NCI-H2029 treated with DMSO at 0.1 percent for 48 hours (cell line): ENCODE measurements at regions not wholly inside any gene's neighbourhood (a gene's known extent, or its start where the extent isn't known, plus 50 kb on each side); places are given as distances from the start of the nearest gene placed in this dataset.
"Not testable (repeated sequence)": the region's sequence is repeated elsewhere in the genome, so short reads cannot be mapped to it uniquely, and the experiment has no call there.

Experiments
- DNase-seq: peaks from one replicate; lab custom pipeline; 2025; lab: John Stamatoyannopoulos, UW

DNA sequence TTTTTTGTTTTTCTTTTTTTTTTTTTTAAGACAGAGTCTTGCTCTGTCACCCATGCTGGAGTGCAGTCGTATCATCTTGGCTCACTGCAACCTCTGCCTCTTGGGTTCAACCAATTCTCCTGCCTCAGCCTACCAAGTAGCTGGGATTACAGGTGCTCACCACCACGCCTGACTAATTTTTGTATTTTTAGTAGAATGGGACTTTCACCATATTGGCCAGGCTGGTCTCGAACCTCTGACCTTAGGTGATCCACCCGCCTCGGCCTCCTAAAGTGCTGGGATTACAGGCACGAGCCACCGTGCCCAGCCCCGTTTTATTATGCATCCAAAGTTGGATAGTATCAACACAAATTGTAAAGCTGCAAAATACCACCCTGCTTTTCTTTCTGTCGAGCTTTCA is 154.9 kb downstream of the CRPPA start:
- DNase-seq, result not testable (repeated sequence)

DNA sequence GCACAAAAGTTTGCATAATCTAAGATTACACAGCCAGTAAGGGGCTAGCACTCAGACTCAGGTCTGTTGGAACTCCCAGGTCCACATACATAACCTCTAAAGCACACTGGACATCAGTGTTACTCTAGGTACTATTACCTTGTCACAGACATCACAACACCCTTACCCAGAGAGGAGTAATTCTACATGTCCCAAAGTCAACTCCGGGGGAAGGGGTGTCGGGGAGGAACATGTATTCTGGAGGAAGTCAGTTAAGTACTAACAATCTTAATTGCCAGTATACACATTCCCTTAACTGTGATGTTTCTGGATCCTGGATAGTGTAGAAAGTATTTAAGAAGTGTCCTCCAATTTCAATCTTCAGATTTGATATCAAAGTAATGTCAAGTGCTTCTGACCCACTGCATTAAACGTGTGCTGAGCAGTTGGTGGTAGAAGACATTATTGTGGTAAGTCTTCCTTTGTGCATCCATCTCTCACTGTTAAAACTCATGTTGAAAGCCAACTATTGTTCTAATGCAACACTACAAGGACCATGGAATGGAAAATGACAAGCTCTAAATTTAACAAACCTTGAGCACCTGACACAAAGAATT is 155.4 kb downstream of the CRPPA start:
- DNase-seq, result no peak

DNA sequence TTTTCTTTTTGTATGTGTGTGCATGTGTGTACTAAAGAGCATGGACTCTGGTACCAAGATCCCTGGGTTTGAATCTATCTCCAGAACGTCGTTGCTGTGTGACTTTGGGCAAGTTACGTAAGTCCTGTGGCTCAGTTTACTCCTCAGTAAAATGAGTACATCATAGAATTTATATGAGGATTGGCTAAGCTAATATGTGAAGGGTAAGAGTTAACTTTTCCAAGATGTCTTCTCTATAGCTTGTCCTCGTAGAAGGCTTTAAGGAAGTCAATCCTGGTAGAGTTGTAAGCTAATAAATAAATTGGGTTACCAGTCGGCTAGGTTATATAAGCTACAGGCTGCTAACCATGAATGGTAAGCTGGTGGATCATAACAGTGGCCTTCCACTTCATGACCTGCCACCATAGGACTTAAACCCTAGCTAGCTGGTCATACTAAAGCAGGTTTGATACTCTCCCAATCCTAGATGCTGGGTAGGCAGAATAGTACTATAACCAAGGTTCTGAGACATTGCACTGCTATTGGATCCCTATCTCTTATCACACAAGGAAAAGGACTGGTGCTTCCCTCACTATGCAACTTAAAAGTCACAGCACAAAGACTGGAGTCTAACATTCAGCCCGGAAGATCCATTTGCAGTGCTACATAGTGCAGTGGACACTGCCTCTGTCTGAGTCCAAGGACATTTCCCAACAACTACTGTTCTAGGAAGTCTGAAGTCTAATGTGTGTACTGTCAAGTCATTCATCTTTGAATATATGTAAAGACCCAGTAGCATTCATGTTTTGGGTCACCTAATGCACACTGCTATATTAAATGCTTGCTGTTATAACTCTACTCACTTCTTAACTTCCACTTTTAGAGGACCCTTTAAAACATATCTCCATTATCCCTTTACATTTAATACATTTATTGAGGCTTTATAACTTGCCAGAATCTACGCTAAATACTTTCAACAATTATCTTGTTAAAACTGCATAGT is 156.2 kb downstream of the CRPPA start:
- no peak for DNase-seq

- no peak for DNase-seq
These were observed 157.1 kb downstream of the CRPPA start for GRCh38 chr7:16264036-16264819.

DNA sequence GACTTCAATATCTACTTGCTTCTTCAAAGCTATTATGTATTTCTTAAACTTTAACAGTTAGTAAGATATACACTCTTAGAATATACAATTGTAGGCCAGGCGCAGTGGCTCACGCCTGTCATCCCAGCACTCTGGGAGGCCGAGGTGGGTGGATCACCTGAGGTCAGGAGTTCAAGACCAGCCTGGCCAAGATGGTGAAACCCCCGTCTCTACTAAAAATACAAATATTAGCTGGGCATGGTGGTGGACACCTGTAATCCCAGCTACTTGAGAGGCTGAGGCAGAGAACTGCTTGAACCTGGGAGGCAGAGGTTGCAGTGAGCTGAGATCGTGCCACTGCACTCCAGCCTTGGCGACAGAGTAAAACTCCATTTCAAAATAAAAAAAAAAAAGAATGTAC is 158.0 kb downstream of the CRPPA start:
- not testable (repeated sequence) for DNase-seq

DNA sequence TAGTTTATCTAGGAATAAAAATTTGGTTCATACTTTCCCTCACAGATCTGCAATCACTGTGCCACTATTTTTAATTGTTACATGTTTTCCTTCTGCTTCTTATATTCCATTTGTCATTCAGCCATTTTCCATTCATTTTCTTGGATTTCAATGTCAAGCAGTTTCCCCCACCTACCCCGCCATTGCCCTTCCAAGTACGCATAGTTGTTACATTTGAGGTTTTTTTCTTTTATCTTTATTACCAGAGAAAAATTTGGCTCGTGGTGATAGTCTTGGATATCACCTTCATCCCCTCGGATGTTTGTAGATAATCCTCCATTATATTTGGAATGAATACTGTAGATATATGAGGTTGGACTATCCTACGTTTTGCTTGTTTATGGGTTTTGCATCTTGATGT is 159.7 kb downstream of the CRPPA start:
- no peak for DNase-seq

GRCh38 chr7:16261100-16261499 is 160.2 kb downstream of the CRPPA start:
- DNase-seq, result no peak

DNA sequence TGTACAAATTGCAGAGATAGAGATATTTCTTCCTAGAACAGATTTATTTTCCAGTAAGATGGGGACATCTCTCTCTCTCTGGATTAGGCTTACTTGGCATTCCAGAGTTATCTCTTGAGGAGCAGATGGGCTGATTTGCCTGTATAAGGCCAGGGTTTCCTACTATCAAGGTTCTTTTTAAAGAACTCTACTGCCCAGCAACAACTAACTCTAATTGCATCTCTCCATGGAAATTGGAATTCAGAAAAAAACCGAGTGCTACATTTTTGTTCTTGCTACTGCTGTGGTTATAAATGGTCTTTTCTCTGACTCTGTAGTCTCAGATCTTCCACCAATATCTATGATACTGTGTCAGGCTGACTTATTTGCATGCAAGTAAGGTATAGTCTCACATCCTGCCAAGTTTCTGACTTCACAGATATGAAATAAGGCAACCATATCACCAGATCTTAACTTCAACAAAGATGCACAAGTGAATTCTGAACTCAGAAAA is 161.1 kb downstream of the CRPPA start:
- no peak for DNase-seq

DNA sequence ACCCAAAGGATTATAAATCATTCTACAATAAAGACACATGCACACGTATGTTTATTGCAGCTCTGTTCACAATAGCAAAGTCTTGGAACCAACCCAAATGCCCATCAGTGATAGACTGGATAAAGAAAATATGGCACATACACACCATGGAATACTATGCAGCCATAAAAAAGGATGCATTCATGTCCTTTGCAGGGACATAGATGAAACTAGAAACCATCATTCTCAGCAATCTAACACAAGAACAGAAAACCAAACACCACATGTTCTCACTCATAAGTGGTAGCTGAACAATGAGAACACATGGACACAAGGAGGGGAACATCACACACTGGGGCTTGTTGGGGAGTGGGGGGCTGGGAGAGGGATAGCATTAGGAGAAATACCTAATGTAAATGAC is 164.9 kb downstream of the CRPPA start:
- not testable (repeated sequence) for DNase-seq

DNA sequence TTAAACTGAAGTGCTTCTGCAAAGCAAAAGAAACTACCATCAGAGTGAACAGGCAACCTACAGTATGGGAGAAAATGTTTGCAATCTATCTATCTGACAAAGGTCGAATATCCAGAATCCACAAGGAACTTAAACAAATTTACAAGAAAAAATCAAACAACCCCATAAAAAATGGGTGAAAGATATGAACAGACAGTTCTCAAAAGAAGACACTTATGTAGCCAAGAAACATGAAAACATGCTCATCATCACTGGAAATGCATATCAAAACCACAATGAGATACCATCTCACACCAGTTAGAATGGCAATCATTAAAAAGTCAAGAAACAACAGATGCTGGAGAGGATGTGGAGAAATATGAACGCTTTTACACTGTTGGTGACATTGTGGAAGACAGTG is 165.4 kb downstream of the CRPPA start:
- not testable (repeated sequence) for DNase-seq

- not testable (repeated sequence) for DNase-seq
These were observed 170.7 kb downstream of the CRPPA start for GRCh38 chr7:16250655-16251054.

DNA sequence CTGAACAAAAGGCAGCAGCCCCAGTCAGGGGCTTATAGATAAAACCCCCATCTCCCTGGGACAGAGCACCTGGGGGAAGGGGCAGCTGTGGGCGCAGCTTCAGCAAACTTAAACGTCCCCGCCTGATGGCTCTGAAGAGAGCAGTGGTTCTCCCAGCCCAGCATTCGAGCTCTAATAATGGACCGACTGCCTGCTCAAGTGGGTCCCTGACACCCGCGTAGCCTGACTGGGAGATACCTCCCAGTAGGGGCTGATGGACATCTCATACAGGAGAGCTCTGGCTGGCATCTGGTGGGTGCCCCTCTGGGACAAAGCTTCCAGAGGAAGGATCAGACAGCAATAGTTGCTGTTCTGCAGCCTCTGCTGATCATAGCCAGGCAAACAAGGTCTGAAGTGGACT is 172.1 kb downstream of the CRPPA start:
- DNase-seq, result not testable (repeated sequence)

- DNase-seq, result not testable (repeated sequence)
These were observed 172.8 kb downstream of the CRPPA start for GRCh38 chr7:16248556-16248955.

DNA sequence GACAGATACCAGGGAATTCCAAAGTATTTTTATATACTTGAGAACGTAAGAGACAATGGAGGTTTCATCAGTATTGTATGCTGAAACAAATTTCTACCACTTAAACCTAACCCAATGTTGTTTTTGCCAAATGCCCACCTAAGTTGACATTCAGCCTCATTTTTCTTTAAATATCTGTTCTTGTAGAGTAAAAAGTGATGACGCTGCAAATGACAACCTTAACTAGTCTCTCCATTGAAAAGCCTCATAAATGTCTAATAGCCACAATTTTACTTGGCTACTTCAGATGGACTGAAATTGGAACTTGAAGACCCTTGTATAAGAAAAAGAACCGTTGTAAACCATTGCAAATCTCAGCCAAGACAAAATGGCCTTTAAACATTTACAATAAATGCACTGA is 176.9 kb downstream of the CRPPA start:
- no peak for DNase-seq

- no peak for DNase-seq
These were observed 178.4 kb downstream of the CRPPA start for GRCh38 chr7:16242920-16243319.

DNA sequence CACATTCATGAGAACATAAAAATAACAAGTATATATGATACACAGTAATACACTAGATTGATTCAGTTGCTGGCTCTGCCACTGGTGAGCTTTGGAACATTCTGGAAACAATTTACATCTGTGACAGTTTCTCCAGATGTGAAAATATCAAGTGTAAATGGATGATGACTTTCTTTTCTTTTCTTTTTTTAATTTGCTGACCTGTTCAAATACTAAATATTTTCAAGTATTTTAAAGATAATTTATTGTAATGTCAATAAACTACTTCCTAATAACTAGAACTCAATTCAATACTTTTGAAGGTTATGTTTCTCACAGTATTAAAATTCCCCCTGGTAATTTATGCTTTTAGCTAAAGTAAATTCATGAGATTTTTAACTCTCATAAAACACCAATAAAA is 180.3 kb downstream of the CRPPA start:
- no peak for DNase-seq

GRCh38 chr7:16236381-16236780 is 185.0 kb downstream of the CRPPA start:
- no peak for DNase-seq

GRCh38 chr7:16235147-16236114 is 185.9 kb downstream of the CRPPA start:
- no peak for DNase-seq

DNA sequence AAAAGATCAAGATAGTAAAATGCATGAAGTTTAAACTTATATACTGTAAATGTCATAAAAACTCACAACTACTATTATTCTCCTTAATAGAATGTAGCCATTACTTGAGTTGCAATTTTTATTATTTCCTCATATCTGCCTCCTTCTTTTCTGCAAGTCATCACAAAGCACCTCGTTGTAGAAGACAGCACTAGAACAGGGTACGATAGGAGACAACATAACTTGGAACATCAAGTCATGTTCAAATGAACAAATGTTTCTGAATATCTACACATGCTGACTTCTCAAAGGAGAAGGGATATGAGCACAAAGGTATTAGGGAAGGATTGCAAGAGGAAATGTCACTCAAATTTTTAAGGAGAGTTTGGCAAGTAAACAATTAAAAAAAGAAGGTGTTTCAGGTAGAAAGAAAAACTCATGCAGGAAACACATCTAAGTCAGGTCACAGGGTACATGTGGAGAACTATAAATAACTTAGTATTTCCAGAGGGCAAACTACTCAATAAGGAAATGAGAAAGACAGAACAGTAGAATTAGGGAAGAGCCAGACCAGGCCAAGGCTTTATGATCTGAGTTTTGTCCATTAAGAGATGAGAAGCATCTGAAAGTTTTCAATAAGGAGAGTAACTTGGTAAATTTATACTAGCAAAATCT is 186.7 kb downstream of the CRPPA start:
- no peak for DNase-seq

DNA sequence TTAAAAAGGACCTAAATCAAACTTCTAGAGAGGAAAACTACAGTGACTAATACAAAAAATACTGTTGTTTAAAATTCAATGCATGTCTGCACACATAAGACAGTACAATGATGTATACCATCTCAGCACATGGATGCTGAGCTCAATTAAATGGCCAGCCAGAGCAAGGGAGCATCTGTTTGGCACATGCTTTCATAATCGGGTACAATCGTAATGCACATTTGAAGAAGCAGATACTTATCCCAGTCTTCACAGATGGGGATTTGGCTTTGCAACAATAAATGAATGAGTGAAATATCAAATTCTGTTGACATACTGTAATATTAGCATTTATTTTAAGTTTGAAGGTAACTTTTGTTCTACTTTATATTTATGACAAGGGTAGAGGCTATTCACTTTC is 187.8 kb downstream of the CRPPA start:
- no peak for DNase-seq

- no peak for DNase-seq
These were observed 189.1 kb downstream of the CRPPA start for GRCh38 chr7:16232273-16232672.
